Neural progenitor cell (in vitro differentiated cells): ENCODE measurements at regions not wholly inside any gene's neighbourhood (a gene's known extent, or its start where the extent isn't known, plus 50 kb on each side); places are given as distances from the start of the nearest gene placed in this dataset.

ENCODE experiments used
- DNase-seq: peaks from one replicate; pipeline ENCODE4 v3.0.0-alpha.2; 2016; ENCODE audit warnings: low spot score
- H2AFZ ChIP-seq: fragments of 200-600 bp; sonication (generic); replicated peaks from 2 replicates; pipeline ENCODE4 v1.6.1; 2016; ENCODE audit warnings: antibody characterized with exemption
- H3F3A ChIP-seq: fragments of 200-600 bp; sonication (generic); 2 replicates; pipeline ENCODE4 v1.6.1; 2016; ENCODE audit warnings: antibody characterized with exemption, low read depth
- H3K27ac ChIP-seq: fragments of 200-600 bp; sonication (generic); 2 replicates; pipeline ENCODE4 v1.5.1; 2016; ENCODE audit warnings: mild to moderate bottlenecking
- H3K27me3 ChIP-seq: fragments of 200-600 bp; sonication (generic); 2 replicates; pipeline ENCODE4 v1.6.1; 2016; ENCODE audit warnings: mild to moderate bottlenecking, moderate library complexity
- H3K36me3 ChIP-seq: fragments of 200-600 bp; sonication (generic); 2 replicates; pipeline ENCODE4 v1.5.1; 2016
- H3K4me1 ChIP-seq: fragments of 200-600 bp; sonication (generic); 2 replicates; pipeline ENCODE4 v1.6.1; 2016; ENCODE audit warnings: mixed run types
- H3K4me2 ChIP-seq: fragments of 200-600 bp; sonication (generic); 2 replicates; pipeline ENCODE4 v1.6.1; 2016
- H3K4me3 ChIP-seq: fragments of 200-600 bp; sonication (generic); 2 replicates; pipeline ENCODE4 v1.5.1; 2016
- H3K79me2 ChIP-seq: fragments of 200-600 bp; sonication (generic); 2 replicates; pipeline ENCODE4 v1.6.1; 2016; ENCODE audit warnings: low read depth
- H3K9ac ChIP-seq: fragments of 200-600 bp; sonication (generic); 2 replicates; pipeline ENCODE4 v1.6.1; 2016
- H3K9me3 ChIP-seq: fragments of 200-600 bp; sonication (generic); 2 replicates; pipeline ENCODE4 v1.5.1; 2016; ENCODE audit warnings: low read depth
- H4K20me1 ChIP-seq: fragments of 200-600 bp; sonication (generic); 2 replicates; pipeline ENCODE4 v1.6.1; 2016; ENCODE audit warnings: low read depth
- H3K27ac Mint-ChIP-seq: 3 replicates; pipeline ENCODE4 v1.8.0; 2021; ENCODE audit warnings: mixed read lengths
- H3K27me3 Mint-ChIP-seq: 2 replicates; pipeline ENCODE4 v1.8.0; 2022; ENCODE audit warnings: low read depth, mild to moderate bottlenecking, inconsistent platforms, moderate library complexity, mixed read lengths; ENCODE audit not compliant: insufficient read depth
- H3K36me3 Mint-ChIP-seq: 3 replicates; pipeline ENCODE4 v1.8.0; 2021; ENCODE audit warnings: mixed read lengths
- H3K4me1 Mint-ChIP-seq: 3 replicates; pipeline ENCODE4 v1.8.0; 2021; ENCODE audit warnings: mixed read lengths
- H3K4me3 Mint-ChIP-seq: 3 replicates; pipeline ENCODE4 v1.8.0; 2021; ENCODE audit warnings: mild to moderate bottlenecking, moderate library complexity, mixed read lengths
- H3K9me3 Mint-ChIP-seq: 3 replicates; pipeline ENCODE4 v1.8.0; 2020; ENCODE audit warnings: mixed read lengths
- CTCF ChIP-seq: fragments of 200-600 bp; sonication (generic); IDR thresholded peaks from 2 replicates; pipeline ENCODE4 v1.5.1; 2017; ENCODE audit warnings: antibody characterized with exemption, mild to moderate bottlenecking
- EZH2 ChIP-seq: fragments of 200-600 bp; sonication (generic); IDR thresholded peaks from 2 replicates; pipeline ENCODE4 v1.6.1; 2017; ENCODE audit warnings: antibody characterized with exemption, mild to moderate bottlenecking, moderate library complexity
- EZH2phosphoT487 ChIP-seq: fragments of 200-600 bp; sonication (generic); IDR thresholded peaks from 2 replicates; pipeline ENCODE4 v1.6.1; 2017; ENCODE audit warnings: antibody characterized with exemption

GRCh38 chr3:135503065-135503759 lies 462.3 kb upstream of the PPP2R3A start:
- Mint-ChIP-seq H3K9me3 (no peaks in the 10 kb centered on the region), H3K36me3 (no peaks in the 10 kb centered on the region), H3K4me1 (peaks cover 12% of the 10 kb centered on the region), H3K4me3 (peak overlapping the region; percentile 4), H3K27ac (peak overlapping the region; percentile 72), H3K27me3 (peaks cover 5% of the 10 kb centered on the region)
- no peaks in the 10 kb centered on the region for H3K79me2 ChIP-seq
- H3K4me2 ChIP-seq, result peak overlapping the region; percentile 73
- H4K20me1 ChIP-seq, result no peaks in the 10 kb centered on the region
- peaks cover 9% of the 10 kb centered on the region for H3F3A ChIP-seq
- H2AFZ ChIP-seq, result peak overlapping the region; percentile 98
- no peak for DNase-seq
- TF ChIP-seq CTCF (no peak), EZH2 (no peak), EZH2phosphoT487 (no peak)
- no peak overlapping the region for H3K9ac ChIP-seq
- H3K4me3 ChIP-seq, result peak overlapping the region; percentile 38
- H3K9me3 ChIP-seq, result no peaks in the 10 kb centered on the region
- peaks cover 16% of the 10 kb centered on the region for H3K4me1 ChIP-seq
- no peaks in the 10 kb centered on the region for H3K36me3 ChIP-seq
- no peak overlapping the region for H3K27ac ChIP-seq
- H3K27me3 ChIP-seq, result no peaks in the 10 kb centered on the region

- H3K9ac ChIP-seq, result no peak overlapping the region
- peak overlapping the region; percentile 38 for H3K4me3 ChIP-seq
- no peak overlapping the region for H3K27ac ChIP-seq
- TF ChIP-seq EZH2 (no peak), CTCF (peak; percentile 89), EZH2phosphoT487 (no peak)
- no peaks in the 10 kb centered on the region for H4K20me1 ChIP-seq
- H3K4me2 ChIP-seq, result peak overlapping the region; percentile 73
- DNase-seq, result peak; percentile 94
- peaks cover 9% of the 10 kb centered on the region for H3F3A ChIP-seq
- H3K27me3 ChIP-seq, result no peaks in the 10 kb centered on the region
- no peaks in the 10 kb centered on the region for H3K36me3 Mint-ChIP-seq
- H3K27ac Mint-ChIP-seq, result peak overlapping the region; percentile 72
- H2AFZ ChIP-seq, result peak overlapping the region; percentile 98
- H3K4me1 ChIP-seq, result peaks cover 16% of the 10 kb centered on the region
- no peaks in the 10 kb centered on the region for H3K36me3 ChIP-seq
- peaks cover 12% of the 10 kb centered on the region for H3K4me1 Mint-ChIP-seq
- H3K79me2 ChIP-seq, result no peaks in the 10 kb centered on the region
- peaks cover 5% of the 10 kb centered on the region for H3K27me3 Mint-ChIP-seq
- peak overlapping the region; percentile 4 for H3K4me3 Mint-ChIP-seq
- H3K9me3 Mint-ChIP-seq, result peaks cover 6% of the 10 kb centered on the region
- no peaks in the 10 kb centered on the region for H3K9me3 ChIP-seq
Measured at GRCh38 chr3:135503760-135504686, 461.5 kb upstream of the PPP2R3A start.

GRCh38 chr3:135513106-135514059 lies 452.1 kb upstream of the PPP2R3A start:
- H4K20me1 ChIP-seq, result no peaks in the 10 kb centered on the region
- H3K4me2 ChIP-seq, result no peak overlapping the region
- H3F3A ChIP-seq, result no peaks in the 10 kb centered on the region
- H3K36me3 ChIP-seq, result no peaks in the 10 kb centered on the region
- TF ChIP-seq EZH2 (no peak), CTCF (no peak), EZH2phosphoT487 (no peak)
- no peak overlapping the region for H3K9ac ChIP-seq
- no peak overlapping the region for H3K4me3 Mint-ChIP-seq
- no peaks in the 10 kb centered on the region for H3K79me2 ChIP-seq
- no peak overlapping the region for H3K4me3 ChIP-seq
- no peaks in the 10 kb centered on the region for H3K36me3 Mint-ChIP-seq
- no peaks in the 10 kb centered on the region for H3K4me1 ChIP-seq
- H3K9me3 ChIP-seq, result no peaks in the 10 kb centered on the region
- H3K27me3 ChIP-seq, result no peaks in the 10 kb centered on the region
- H3K27ac ChIP-seq, result no peak overlapping the region
- H3K27me3 Mint-ChIP-seq, result no peaks in the 10 kb centered on the region
- H3K4me1 Mint-ChIP-seq, result peaks cover 3% of the 10 kb centered on the region
- peaks cover 11% of the 10 kb centered on the region for H3K9me3 Mint-ChIP-seq
- H3K27ac Mint-ChIP-seq, result no peak overlapping the region
- DNase-seq, result no peak
- H2AFZ ChIP-seq, result no peak overlapping the region
